Activated CD4-positive, alpha-beta T cell treated with anti-CD3 and anti-CD28 coated beads, Interleukin-2, Interleukin-6, amounts not matched to agents 100 ng/mL and 50 ng/mL, durations not matched to agents 16 hours and 8 hours (primary cell): ENCODE measurements at regions not wholly inside any gene's neighbourhood (a gene's known extent, or its start where the extent isn't known, plus 50 kb on each side); places are given as distances from the start of the nearest gene placed in this dataset.

ENCODE experiments used
- DNase-seq: peaks from one replicate; pipeline ENCODE4 v3.0.0-alpha.2; 2020

GRCh38 chr9:126275386-126276001 lies 51.1 kb upstream of the MVB12B start:
- no peak for DNase-seq

- no peak for DNase-seq
These were observed 50.4 kb upstream of the MVB12B start for GRCh38 chr9:126276056-126276728.
